Smooth muscle cell (in vitro differentiated cells): ENCODE measurements at regions not wholly inside any gene's neighbourhood (a gene's known extent, or its start where the extent isn't known, plus 50 kb on each side); places are given as distances from the start of the nearest gene placed in this dataset.

ENCODE experiments used
- DNase-seq: peaks from one replicate; lab custom pipeline; 2025; ENCODE audit not compliant: unreplicated experiment; lab: John Stamatoyannopoulos, UW
- H2AFZ ChIP-seq: fragments of 200-600 bp; sonication (generic); 2 replicates; pipeline ENCODE4 v1.6.0; 2016; ENCODE audit warnings: antibody characterized with exemption, low read depth, mild to moderate bottlenecking
- H3F3A ChIP-seq: fragments of 200-600 bp; sonication (generic); 2 replicates; pipeline ENCODE4 v1.6.0; 2017; ENCODE audit warnings: antibody characterized with exemption, low read depth
- H3K27ac ChIP-seq: fragments of 200-600 bp; sonication (generic); 2 replicates; pipeline ENCODE4 v1.5.1; 2016; ENCODE audit warnings: low read depth, mild to moderate bottlenecking
- H3K27me3 ChIP-seq: fragments of 200-600 bp; sonication (generic); 2 replicates; pipeline ENCODE4 v1.6.1; 2016; ENCODE audit warnings: low read depth, mild to moderate bottlenecking
- H3K36me3 ChIP-seq: fragments of 200-600 bp; sonication (generic); 2 replicates; pipeline ENCODE4 v1.5.1; 2016; ENCODE audit warnings: low read depth
- H3K4me1 ChIP-seq: fragments of 200-600 bp; sonication (generic); 2 replicates; pipeline ENCODE4 v1.5.1; 2016; ENCODE audit warnings: low read depth
- H3K4me2 ChIP-seq: fragments of 200-600 bp; sonication (generic); 2 replicates; pipeline ENCODE4 v1.6.0; 2016; ENCODE audit warnings: mild to moderate bottlenecking
- H3K4me3 ChIP-seq: fragments of 200-600 bp; sonication (generic); 2 replicates; pipeline ENCODE4 v1.5.1; 2016; ENCODE audit warnings: mild to moderate bottlenecking
- H3K79me2 ChIP-seq: fragments of 200-600 bp; sonication (generic); 2 replicates; pipeline ENCODE4 v1.6.0; 2016; ENCODE audit warnings: low read depth, mild to moderate bottlenecking
- H3K9ac ChIP-seq: fragments of 200-600 bp; sonication (generic); 2 replicates; pipeline ENCODE4 v1.6.0; 2016; ENCODE audit warnings: low read depth
- H3K9me3 ChIP-seq: fragments of 200-600 bp; sonication (generic); replicated peaks from 2 replicates; pipeline ENCODE4 v1.5.1; 2016; ENCODE audit warnings: low read depth
- H4K20me1 ChIP-seq: fragments of 200-600 bp; sonication (generic); 2 replicates; pipeline ENCODE4 v1.6.0; 2016; ENCODE audit warnings: low read depth
- WGBS: methylation state at CpG from one replicate; pipeline ENCODE4 v1.1.7; 2016; ENCODE audit warnings: low lambda C conversion rate; 5-methylcytosine and 5-hydroxymethylcytosine counted together
- TF ChIP-seq, protein P1 (sequence below): fragments of 200-600 bp; sonication (generic); IDR thresholded peaks from 2 replicates; pipeline ENCODE4 v1.5.1; 2017; ENCODE audit warnings: borderline replicate concordance, mild to moderate bottlenecking, antibody characterized with exemption; ENCODE audit not compliant: insufficient read depth, poor library complexity, severe bottlenecking

DNA sequence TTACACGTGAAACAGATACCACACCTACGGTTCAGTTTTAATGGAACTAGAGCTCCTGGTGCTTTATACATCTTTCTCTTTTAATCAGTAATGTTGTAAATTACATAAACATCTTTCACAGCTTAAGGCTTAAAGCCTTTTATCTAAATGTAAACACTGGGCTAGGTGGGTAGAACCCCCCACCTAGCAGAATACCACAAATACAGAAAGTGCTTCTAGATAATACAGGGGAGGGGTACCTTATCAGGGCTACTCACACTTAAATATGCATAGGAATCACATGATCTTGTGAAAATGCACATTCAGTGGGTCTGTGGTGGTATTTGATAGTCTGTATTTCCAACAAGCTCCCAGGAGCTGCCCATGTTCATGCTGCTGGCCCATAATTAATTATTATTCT lies 256.4 kb upstream of the TARS1 start:
- no peak for DNase-seq
- H3K4me1 ChIP-seq = no peaks in the 10 kb centered on the region
- no peak overlapping the region for H3K4me3 ChIP-seq
- H4K20me1 ChIP-seq = no peaks in the 10 kb centered on the region
- H2AFZ ChIP-seq = no peak overlapping the region
- 50% methylated on average over 2 of the region's 2 CpGs for WGBS
- TF ChIP-seq, protein P1, sequence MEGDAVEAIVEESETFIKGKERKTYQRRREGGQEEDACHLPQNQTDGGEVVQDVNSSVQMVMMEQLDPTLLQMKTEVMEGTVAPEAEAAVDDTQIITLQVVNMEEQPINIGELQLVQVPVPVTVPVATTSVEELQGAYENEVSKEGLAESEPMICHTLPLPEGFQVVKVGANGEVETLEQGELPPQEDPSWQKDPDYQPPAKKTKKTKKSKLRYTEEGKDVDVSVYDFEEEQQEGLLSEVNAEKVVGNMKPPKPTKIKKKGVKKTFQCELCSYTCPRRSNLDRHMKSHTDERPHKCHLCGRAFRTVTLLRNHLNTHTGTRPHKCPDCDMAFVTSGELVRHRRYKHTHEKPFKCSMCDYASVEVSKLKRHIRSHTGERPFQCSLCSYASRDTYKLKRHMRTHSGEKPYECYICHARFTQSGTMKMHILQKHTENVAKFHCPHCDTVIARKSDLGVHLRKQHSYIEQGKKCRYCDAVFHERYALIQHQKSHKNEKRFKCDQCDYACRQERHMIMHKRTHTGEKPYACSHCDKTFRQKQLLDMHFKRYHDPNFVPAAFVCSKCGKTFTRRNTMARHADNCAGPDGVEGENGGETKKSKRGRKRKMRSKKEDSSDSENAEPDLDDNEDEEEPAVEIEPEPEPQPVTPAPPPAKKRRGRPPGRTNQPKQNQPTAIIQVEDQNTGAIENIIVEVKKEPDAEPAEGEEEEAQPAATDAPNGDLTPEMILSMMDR = no peak
- H3K9me3 ChIP-seq = no peaks in the 10 kb centered on the region
- H3K27me3 ChIP-seq = no peaks in the 10 kb centered on the region
- H3F3A ChIP-seq = no peaks in the 10 kb centered on the region
- no peak overlapping the region for H3K4me2 ChIP-seq
- H3K79me2 ChIP-seq = no peaks in the 10 kb centered on the region
- H3K9ac ChIP-seq = no peak overlapping the region
- H3K36me3 ChIP-seq = no peaks in the 10 kb centered on the region
- no peak overlapping the region for H3K27ac ChIP-seq

DNA sequence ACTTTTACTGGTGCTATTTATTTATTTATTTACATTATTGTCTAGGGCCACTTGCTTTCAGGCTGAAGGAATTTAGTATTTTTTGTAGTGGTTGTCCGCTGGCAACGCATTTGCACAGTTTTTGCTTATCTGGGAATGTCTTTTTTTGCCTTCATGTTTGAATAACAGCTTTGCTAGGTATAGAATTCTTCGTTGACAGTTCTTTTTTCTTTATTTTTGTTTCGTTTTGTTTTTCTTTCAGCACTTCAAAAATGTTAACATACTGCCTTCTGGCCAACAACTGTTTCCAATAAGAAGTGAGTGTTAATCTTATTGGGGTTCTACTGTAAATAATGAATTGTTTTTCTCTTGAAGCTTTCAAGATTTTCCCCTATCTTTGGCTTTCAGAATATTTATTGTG lies 252.7 kb upstream of the TARS1 start:
- Histone ChIP-seq H3K27me3 (no peaks in the 10 kb centered on the region), H3K9ac (no peak overlapping the region), H3K4me2 (no peak overlapping the region), H4K20me1 (no peaks in the 10 kb centered on the region), H3K4me3 (no peak overlapping the region), H2AFZ (no peak overlapping the region), H3F3A (no peaks in the 10 kb centered on the region), H3K9me3 (no peaks in the 10 kb centered on the region), H3K79me2 (no peaks in the 10 kb centered on the region), H3K4me1 (no peaks in the 10 kb centered on the region), H3K27ac (no peak overlapping the region), H3K36me3 (no peaks in the 10 kb centered on the region)
- TF ChIP-seq, protein P1 = no peak
- DNase-seq = no peak
- 93% methylated on average over 4 of the region's 4 CpGs for WGBS

DNA sequence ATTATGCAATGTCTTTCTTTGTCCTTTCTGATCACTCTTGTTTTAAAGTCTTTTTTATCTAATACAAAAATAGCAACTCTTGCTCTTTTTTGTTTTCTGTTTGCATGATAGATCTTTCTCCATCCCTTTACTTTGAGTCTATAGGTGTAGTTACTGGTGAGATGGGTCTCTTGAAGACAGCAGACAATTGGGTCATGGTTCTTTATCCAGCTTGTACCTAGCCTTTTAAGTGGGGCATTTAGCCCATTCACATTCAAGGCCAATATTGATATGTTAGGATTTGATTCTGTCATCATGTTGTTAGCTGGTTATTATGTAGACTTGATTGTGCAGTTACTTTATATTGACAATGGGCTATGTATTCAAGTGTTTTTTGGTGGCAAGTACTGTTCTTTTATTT lies 245.9 kb upstream of the TARS1 start:
- Histone ChIP-seq H4K20me1 (no peaks in the 10 kb centered on the region), H3K79me2 (no peaks in the 10 kb centered on the region), H3K9ac (no peak overlapping the region), H3K4me1 (no peaks in the 10 kb centered on the region), H2AFZ (no peak overlapping the region), H3K4me2 (no peak overlapping the region), H3K27ac (no peak overlapping the region), H3K36me3 (peaks cover 4% of the 10 kb centered on the region), H3K27me3 (no peaks in the 10 kb centered on the region), H3K4me3 (no peak overlapping the region), H3F3A (no peaks in the 10 kb centered on the region), H3K9me3 (no peaks in the 10 kb centered on the region)
- DNase-seq = no peak
- TF ChIP-seq, protein P1 = no peak

DNA sequence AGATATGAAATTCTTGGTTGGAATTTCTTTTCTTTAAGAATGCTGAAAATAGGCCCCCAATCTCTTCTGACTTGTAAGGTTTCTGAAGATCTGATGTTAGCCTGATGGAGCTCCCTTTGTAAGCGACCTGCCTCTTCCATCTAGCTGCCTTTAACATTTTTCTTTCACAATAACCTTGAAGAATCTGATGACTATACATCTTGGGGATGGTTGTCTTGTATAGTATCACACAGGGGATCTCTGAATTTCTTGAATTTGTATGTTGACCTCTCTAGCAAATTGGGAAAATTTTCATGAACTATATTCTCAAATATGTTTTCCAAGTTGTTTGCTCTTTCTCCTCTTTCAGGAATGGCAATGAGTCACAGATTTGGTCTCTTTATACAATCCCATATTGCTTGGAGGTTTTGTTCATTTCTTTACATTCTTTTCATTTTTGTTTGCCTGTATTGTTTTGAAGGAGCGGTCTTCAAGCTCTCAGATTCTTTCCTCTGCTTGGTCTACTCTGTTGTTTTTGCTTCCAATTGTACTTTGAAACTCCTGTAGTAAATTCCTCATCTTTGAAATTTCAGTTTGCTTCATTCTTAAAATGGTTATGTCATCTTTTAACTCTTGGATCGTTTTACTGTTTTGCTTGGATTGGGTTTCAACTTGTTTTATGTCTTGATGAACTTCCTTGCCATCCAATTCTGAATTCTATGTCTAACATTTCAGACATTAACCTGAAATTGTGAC lies 245.2 kb upstream of the TARS1 start:
- 74% methylated on average over 3 of the region's 3 CpGs for WGBS
- Histone ChIP-seq H3F3A (no peaks in the 10 kb centered on the region), H3K27me3 (no peaks in the 10 kb centered on the region), H4K20me1 (no peaks in the 10 kb centered on the region), H3K4me3 (no peak overlapping the region), H3K9me3 (no peaks in the 10 kb centered on the region), H2AFZ (peak overlapping the region; percentile 54), H3K9ac (no peak overlapping the region), H3K27ac (no peak overlapping the region), H3K4me2 (no peak overlapping the region), H3K36me3 (peaks cover 4% of the 10 kb centered on the region), H3K79me2 (no peaks in the 10 kb centered on the region), H3K4me1 (no peaks in the 10 kb centered on the region)
- TF ChIP-seq, protein P1 = no peak
- no peak for DNase-seq
